CD14-positive monocyte (primary cell): ENCODE measurements at regions not wholly inside any gene's neighbourhood (a gene's known extent, or its start where the extent isn't known, plus 50 kb on each side); places are given as distances from the start of the nearest gene placed in this dataset.

Experiments
- DNase-seq, 3 donors: peaks; one replicate each; pipeline ENCODE4 v3.0.0-alpha.2; 2011 to 2022
- H2AFZ ChIP-seq: 2 replicates; pipeline ENCODE4 v1.6.0; 2012; ENCODE audit warnings: mild to moderate bottlenecking, low read depth, low read length, inconsistent platforms; ENCODE audit not compliant: insufficient read depth, poor library complexity, severe bottlenecking
- H3K27ac ChIP-seq, 2 donors: 1 replicate in 1 of 2; 2 replicates in 1 of 2; pipeline ENCODE4 v1.5.1; 2012 to 2013; ENCODE audit warnings: low read length in 2 of 2, control low read depth in 1 of 2, inconsistent platforms in 1 of 2, low read depth in 1 of 2, mild to moderate bottlenecking in 1 of 2
- H3K27me3 ChIP-seq, 2 donors: one replicate each; pipeline versions ENCODE4 v1.6.0 to v1.6.1; 2011 to 2013; ENCODE audit warnings: low read length in 2 of 2; ENCODE audit not compliant: control insufficient read depth in 2 of 2, insufficient read depth in 2 of 2
- H3K36me3 ChIP-seq, 2 donors: replicated peaks in 1 of 2; 1 replicate in 1 of 2; 2 replicates in 1 of 2; pipeline versions ENCODE4 v1.5.1 to v1.6.1; 2012 to 2013; ENCODE audit warnings: low read length in 2 of 2, control low read depth in 1 of 2, inconsistent platforms in 1 of 2, mild to moderate bottlenecking in 1 of 2; ENCODE audit not compliant: insufficient read depth in 2 of 2, control insufficient read depth in 1 of 2
- H3K4me1 ChIP-seq, 2 donors: 1 replicate in 1 of 2; 2 replicates in 1 of 2; pipeline versions ENCODE4 v1.5.1 to v1.6.1; 2012 to 2013; ENCODE audit warnings: low read length in 2 of 2, control low read depth in 1 of 2, inconsistent platforms in 1 of 2, mild to moderate bottlenecking in 1 of 2, moderate library complexity in 1 of 2; ENCODE audit not compliant: insufficient read depth in 2 of 2, control insufficient read depth in 1 of 2
- H3K4me2 ChIP-seq: replicated peaks from 2 replicates; pipeline ENCODE3; 2012; ENCODE audit warnings: low read length, moderate library complexity, mild to moderate bottlenecking; ENCODE audit not compliant: poor library complexity, severe bottlenecking; ENCODE audit errors: extremely low read depth
- H3K4me3 ChIP-seq, 3 experiments: fragments of 200-600 bp in 1 of 3; sonication (generic) in 1 of 3; replicated peaks in 1 of 3; 1 replicate in 2 of 3; 2 replicates in 1 of 3; pipeline ENCODE4 v1.5.1; 2011 to 2013; ENCODE audit warnings: low read length in 3 of 3, mild to moderate bottlenecking in 3 of 3, control low read depth in 2 of 3, low read depth in 2 of 3, inconsistent platforms in 1 of 3, moderate library complexity in 1 of 3
- H3K79me2 ChIP-seq: 2 replicates; pipeline ENCODE4 v1.6.0; 2012; ENCODE audit warnings: mild to moderate bottlenecking, control low read depth, inconsistent platforms, low read length, moderate library complexity; ENCODE audit not compliant: insufficient read depth
- H3K9ac ChIP-seq: 2 replicates; pipeline ENCODE4 v1.6.0; 2017; ENCODE audit warnings: low read length, mild to moderate bottlenecking; ENCODE audit not compliant: insufficient read depth, poor library complexity, severe bottlenecking
- H3K9me3 ChIP-seq, 2 donors: replicated peaks in 1 of 2; 1 replicate in 1 of 2; 2 replicates in 1 of 2; pipeline versions ENCODE4 v1.5.1 to v1.6.1; 2012 to 2013; ENCODE audit warnings: low read length in 2 of 2, control low read depth in 1 of 2; ENCODE audit not compliant: control insufficient read depth in 1 of 2, insufficient read depth in 1 of 2
- H4K20me1 ChIP-seq: 2 replicates; pipeline ENCODE4 v1.6.0; 2012; ENCODE audit warnings: mild to moderate bottlenecking, low read length, control low read depth, moderate library complexity; ENCODE audit not compliant: insufficient read depth
- H3K27ac Mint-ChIP-seq, 7 donors: one replicate each; pipeline ENCODE4 v1.8.0; 2020; ENCODE audit warnings: mild to moderate bottlenecking in 7 of 7, mixed read lengths in 7 of 7, moderate library complexity in 6 of 7, inconsistent platforms in 2 of 7
- H3K27me3 Mint-ChIP-seq, 3 donors: one replicate each; pipeline ENCODE4 v1.8.0; 2021 to 2022; ENCODE audit warnings: low read depth in 3 of 3, mild to moderate bottlenecking in 3 of 3, mixed read lengths in 3 of 3, moderate library complexity in 3 of 3, inconsistent platforms in 1 of 3
- H3K36me3 Mint-ChIP-seq, 2 donors: one replicate each; pipeline ENCODE4 v1.8.0; 2020; ENCODE audit warnings: mixed read lengths in 2 of 2, inconsistent platforms in 1 of 2, mild to moderate bottlenecking in 1 of 2
- H3K4me1 Mint-ChIP-seq: one replicate; pipeline ENCODE4 v1.8.0; 2020; ENCODE audit warnings: mild to moderate bottlenecking, mixed read lengths
- H3K4me3 Mint-ChIP-seq, 2 donors: one replicate each; pipeline ENCODE4 v1.8.0; 2020; ENCODE audit warnings: mild to moderate bottlenecking in 2 of 2, mixed read lengths in 2 of 2, moderate library complexity in 1 of 2
- H3K9me3 Mint-ChIP-seq, 7 donors: one replicate each; pipeline ENCODE4 v1.8.0; 2020 to 2022; ENCODE audit warnings: mixed read lengths in 7 of 7, mild to moderate bottlenecking in 6 of 7, moderate library complexity in 6 of 7, inconsistent platforms in 2 of 7
- CTCF ChIP-seq: fragments of 200-600 bp; IDR thresholded peaks from one replicate; pipeline ENCODE4 v1.8.0; 2022; ENCODE audit warnings: antibody characterized with exemption, mild to moderate bottlenecking
- WGBS: methylation state at CpG from one replicate; pipeline ENCODE4 v1.1.5; 2013; ENCODE audit warnings: missing lambda C conversion rate; ENCODE audit not compliant: insufficient coverage; 5-methylcytosine and 5-hydroxymethylcytosine counted together
- intact Hi-C, 2 donors: fragments of 100-400 bp; cut with micrococcal nuclease; formaldehyde crosslinking; loops; one replicate each; pipeline versions ENCODE4 v1.15.0 to v1.15.1; 2023

DNA sequence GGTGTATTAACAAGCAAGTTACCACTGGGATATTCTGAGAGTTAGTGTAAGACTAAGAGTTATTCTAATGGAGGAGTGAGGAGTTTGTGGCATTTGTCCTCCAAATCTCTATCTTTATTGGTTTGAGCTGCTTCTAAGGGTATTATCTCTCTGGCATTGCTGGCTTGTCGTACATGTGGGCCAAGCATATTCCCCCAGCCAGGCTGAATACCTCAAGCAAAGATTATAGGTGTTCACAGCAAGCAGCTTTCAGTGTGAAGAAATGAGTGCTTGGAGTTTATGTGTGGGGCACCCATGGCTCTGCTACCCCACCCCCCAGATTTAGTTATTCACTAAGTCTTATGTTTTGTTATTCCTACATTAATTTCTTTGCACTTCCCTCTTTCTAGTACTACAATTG lies 193.6 kb upstream of the FANCL start:
- Histone ChIP-seq H3K4me3 (no peak overlapping the region), H3K4me1 (no peaks in the 10 kb centered on the region), H4K20me1 (no peaks in the 10 kb centered on the region), H3K79me2 (no peaks in the 10 kb centered on the region), H3K27ac (no peak overlapping the region), H3K4me2 (no peak overlapping the region), H3K9me3 (no peaks in the 10 kb centered on the region), H3K27me3 (no peaks in the 10 kb centered on the region), H2AFZ (no peak overlapping the region), H3K9ac (no peak overlapping the region), H3K36me3 (no peaks in the 10 kb centered on the region)
- Mint-ChIP-seq H3K4me3 (no peak overlapping the region), H3K27ac (no peak overlapping the region), H3K27me3 (peaks cover 0 to 4% (median under 1%) of the 10 kb centered on the region in 3 donors), H3K9me3 (peaks cover 0 to 1% (median 0%) of the 10 kb centered on the region in 7 donors), H3K4me1 (no peaks in the 10 kb centered on the region), H3K36me3 (no peaks in the 10 kb centered on the region)
- no peak for DNase-seq
- intact Hi-C loops = no loop called here
- no peak for TF ChIP-seq CTCF
- WGBS = no CpG with 5 or more reads among the region's 1 CpG

- no peak for TF ChIP-seq CTCF
- H3K4me1 Mint-ChIP-seq = peaks cover 7% of the 10 kb centered on the region
- H3K9ac ChIP-seq = no peak overlapping the region
- H3K4me2 ChIP-seq = no peak overlapping the region
- intact Hi-C loops = no loop called here
- no peaks in the 10 kb centered on the region for H4K20me1 ChIP-seq
- peaks cover 3 to 6% of the 10 kb centered on the region in 2 donors for H3K4me1 ChIP-seq
- no peak for DNase-seq
- H3K27ac Mint-ChIP-seq = no peak overlapping the region
- no peaks in the 10 kb centered on the region for H3K9me3 ChIP-seq
- 100% methylated on average over 3 of the region's 3 CpGs for WGBS
- H2AFZ ChIP-seq = no peak overlapping the region
- no peaks in the 10 kb centered on the region for H3K36me3 Mint-ChIP-seq
- H3K79me2 ChIP-seq = no peaks in the 10 kb centered on the region
- no peak overlapping the region for H3K27ac ChIP-seq
- H3K36me3 ChIP-seq = no peaks in the 10 kb centered on the region
- H3K27me3 ChIP-seq = peaks cover 11 to 12% of the 10 kb centered on the region in 2 donors
- H3K4me3 ChIP-seq = no peak overlapping the region
- peaks cover 0 to 4% (median 0%) of the 10 kb centered on the region in 7 donors for H3K9me3 Mint-ChIP-seq
- no peak overlapping the region for H3K4me3 Mint-ChIP-seq
- peaks cover 15 to 16% (median 15%) of the 10 kb centered on the region in 3 donors for H3K27me3 Mint-ChIP-seq
Measured at GRCh38 chr2:58432491-58433170, 191.5 kb upstream of the FANCL start.
